Head of caudate nucleus (tissue), 42 donors: ENCODE measurements at regions not wholly inside any gene's neighbourhood (a gene's known extent, or its start where the extent isn't known, plus 50 kb on each side); places are given as distances from the start of the nearest gene placed in this dataset.
A peak's percentile ranks its signal among the peaks of the same experiment; 100 is the strongest.

Source experiments
- DNase-seq, 42 donors: peaks; one replicate each; pipeline versions ENCODE4 v3.0.0 to v3.0.0-alpha.2; 2020 to 2021; ENCODE audit warnings: mixed read lengths in 7 of 42
- intact Hi-C: fragments of 100-400 bp; cut with DNase I; formaldehyde crosslinking; loops from one replicate; pipeline ENCODE4 v1.15.0; 2022

- intact Hi-C loops = no loop called here
- DNase-seq = peak in 31 of 42 donors; percentile 7 to 61 (median 28)
Observed at GRCh38 chr10:2839081-2839725, 228.1 kb upstream of the PFKP start.

DNA sequence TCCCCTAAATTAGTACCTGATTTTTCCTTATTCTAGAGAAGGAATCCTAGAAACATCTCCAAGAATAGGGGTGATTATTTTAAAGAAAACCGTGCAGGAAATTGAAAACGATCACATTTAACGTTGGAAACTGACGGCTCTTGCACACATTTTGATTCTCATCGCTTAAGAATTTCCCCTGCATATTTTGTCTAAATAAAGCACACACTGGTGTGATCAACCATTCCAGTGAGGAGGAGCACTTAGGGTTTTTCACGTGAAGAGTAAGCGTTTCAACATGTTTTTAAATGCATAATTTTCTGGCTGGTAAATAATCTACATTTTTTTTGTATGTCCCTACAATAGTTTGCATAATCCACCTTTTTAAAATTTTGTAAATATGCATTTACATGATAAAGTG, 229.7 kb upstream of the PFKP start:
- intact Hi-C loops = no loop called here
- DNase-seq = no peak

DNA sequence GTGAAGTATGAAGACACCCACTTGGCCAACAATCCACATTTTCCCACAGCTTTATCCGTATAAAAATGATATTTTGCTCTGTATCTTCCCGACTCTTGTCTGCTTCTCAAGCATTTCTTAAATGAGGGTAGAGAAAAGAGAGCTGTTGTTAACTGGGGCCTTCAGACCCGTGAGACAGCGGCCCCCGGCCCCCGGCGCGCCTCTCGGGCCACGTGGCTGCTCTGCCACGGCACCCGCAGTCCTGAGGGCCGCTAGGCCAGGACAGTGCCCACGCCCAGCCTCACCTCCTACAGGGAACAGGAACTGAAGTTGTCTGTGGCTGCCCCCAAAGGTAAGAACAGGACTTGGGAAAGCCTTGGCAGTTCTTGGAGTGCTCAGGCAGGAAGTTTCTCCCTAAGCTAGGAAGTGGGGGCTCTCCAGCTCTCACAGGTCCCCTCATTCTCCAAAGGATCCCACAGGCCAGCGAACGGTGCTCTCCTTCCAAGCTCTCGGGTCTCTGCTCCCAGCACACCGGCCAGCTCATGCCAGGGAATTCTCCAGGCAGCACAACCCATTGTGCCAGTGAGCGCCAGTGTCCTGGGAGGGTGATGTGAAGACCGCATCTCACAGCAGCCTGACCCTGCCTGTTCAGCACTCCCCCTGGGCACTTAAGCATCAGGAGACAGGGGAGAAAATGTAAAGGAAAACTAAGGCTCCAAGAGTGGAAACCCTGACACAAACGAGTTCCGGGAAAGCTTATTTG, 230.3 kb upstream of the PFKP start:
- DNase-seq = no peak
- intact Hi-C loops = no loop called here

DNA sequence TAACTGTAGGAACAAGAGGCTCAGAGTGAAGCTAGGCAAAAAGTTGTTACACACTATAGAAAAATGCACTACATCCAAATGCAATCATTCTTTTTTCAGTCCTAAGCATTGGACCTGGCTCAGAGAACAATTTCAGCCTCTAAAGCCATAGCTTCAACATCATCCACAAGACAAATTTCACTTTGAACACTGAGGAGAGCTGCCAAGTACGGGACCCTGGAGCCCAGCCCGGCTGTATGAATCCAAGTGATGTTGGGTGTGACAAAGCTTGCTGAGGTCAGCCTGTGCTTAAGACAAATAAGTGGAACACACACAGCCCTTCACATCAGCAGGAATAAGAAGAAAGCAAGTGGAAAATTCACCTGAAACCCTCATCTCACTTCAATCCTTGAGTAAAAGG, 233.1 kb upstream of the PFKP start:
- no peak for DNase-seq
- intact Hi-C loops = no loop called here

GRCh38 chr10:2831509-2831908, 235.8 kb upstream of the PFKP start:
- intact Hi-C loops = no loop called here
- DNase-seq = no peak

DNA sequence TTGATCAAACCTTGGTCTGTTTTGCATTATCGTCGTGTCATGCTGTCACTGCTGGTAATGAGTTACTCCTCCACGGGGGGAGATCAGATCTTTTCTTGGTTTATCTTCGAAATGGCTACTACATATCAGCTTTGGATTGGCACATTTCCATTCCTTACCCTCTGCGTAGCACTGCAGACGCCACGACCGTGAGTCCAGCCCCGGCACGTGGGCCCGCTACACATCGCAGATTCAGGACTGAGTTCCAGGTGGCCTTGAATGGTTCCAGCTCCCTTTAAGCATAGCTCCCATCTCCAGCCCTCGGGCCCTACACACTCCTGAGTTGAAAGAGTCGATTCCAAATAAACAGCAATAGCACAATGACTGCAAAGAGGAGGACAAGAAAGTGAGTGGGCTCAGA, 238.6 kb upstream of the PFKP start:
- intact Hi-C loops = no loop called here
- no peak for DNase-seq

DNA sequence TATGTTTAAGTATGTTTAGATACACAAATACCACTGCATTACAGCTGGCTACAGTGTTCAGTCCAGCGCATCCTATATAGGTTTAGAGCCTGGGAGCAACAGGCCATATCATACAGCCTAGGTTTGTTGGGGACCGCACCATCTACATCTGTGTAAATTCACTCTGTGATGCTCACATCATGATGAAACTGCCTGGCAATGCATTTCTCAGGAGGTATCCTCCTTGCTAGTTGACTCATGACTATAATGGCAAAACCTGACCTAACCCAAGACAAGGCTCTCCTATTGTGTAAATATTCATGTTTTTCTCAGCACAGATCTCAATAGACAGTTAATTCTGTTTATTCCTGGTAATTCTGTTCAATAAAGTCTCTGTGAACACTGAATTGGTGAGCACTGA, 240.7 kb upstream of the PFKP start:
- DNase-seq = no peak
- intact Hi-C loops = no loop called here

- DNase-seq = no peak
- intact Hi-C loops = no loop called here
Observed at GRCh38 chr10:2825841-2826240, 241.5 kb upstream of the PFKP start.

DNA sequence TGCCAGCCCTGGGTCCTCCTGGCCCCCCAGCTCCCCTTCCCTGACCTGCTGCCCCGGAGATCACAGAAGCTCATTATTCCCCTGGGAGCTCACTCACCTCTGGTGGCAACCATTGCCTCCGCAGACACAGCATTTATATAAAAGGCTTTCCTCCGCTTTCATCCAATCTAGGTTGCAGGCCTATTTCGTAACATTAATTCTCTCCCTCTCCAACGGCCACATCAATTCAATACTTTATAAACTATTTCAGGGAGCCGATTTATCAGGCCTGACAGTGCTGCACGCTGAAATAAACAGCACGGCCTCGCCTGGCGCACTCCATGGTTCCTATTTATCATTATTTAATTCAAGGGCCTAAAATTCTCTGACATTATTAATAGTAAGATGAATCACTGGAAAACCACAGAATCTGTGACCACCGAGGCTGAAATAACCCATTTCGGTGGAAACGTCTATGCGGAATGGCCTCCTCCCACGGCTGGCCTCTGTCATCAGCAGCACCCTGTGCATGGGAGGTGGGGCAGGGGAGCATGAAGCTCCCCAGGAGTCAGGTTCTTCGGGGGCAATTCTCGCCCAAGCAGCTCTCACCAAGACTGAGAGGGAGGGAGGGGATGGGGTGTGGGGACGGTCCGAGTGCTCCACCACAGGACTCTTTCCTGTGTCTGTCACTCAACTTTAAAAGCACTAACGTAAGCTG, 249.3 kb upstream of the PFKP start:
- no peak for DNase-seq
- intact Hi-C loops = no loop called here

GRCh38 chr10:2813693-2814092, 253.7 kb upstream of the PFKP start:
- DNase-seq = no peak
- intact Hi-C loops = no loop called here

DNA sequence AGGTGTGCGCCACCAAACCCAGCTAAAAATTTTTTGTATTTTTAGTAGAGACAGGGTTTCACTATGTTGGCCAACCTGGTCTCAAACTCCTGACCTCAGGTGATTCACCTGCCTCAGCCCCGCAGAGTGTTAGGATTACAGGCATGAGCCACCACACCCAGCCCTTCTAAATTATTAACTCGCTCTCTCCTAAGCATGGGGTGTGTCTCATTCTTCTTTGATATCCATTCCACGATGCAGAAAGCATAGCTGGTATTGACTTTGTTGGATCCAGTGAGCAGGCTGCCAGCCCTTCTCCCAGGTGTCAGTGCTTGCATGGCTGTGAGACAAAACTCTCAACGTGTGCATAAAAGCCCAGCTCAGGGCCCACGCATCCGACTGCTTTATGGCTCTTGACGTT, 254.1 kb upstream of the PFKP start:
- no peak for DNase-seq
- intact Hi-C loops = no loop called here

GRCh38 chr10:2812631-2813030, 254.7 kb upstream of the PFKP start:
- no peak for DNase-seq
- intact Hi-C loops = no loop called here

GRCh38 chr10:2800178-2800577, 267.2 kb upstream of the PFKP start:
- DNase-seq = no peak
- intact Hi-C loops = no loop called here

DNA sequence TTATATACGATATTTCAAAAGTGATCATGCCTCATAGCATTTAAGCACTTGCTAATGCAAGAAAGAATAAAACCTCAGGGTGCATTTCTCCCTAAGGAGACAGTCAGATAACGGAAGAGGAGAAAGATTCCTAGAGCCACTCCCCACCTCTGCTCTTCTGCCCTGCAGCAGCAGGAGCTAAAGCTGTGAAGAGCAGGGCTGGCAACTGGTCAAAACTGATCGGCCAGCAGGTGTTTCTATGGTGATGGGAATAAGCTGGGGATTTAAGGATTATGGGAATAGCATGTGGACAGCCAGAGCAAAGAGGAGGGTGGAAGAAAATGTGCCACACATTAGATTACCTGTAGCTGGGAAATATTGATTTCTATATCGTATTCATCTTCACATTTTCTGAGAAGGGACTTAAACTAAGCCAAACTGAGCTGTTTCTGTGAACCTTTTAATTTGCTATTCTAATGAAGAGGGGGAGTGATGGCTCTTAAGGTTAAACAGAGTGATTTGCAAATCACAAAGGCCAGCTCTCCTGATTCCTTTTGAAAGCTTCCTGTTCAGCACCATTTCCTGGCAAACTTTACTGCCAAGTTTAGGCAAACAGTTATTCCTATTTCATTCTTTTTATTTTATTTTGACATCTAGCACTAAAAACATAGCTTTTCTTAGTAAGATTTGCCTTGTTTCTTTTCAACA, 268.9 kb upstream of the PFKP start:
- DNase-seq = no peak

GRCh38 chr10:2791774-2792443, 275.4 kb upstream of the PFKP start:
- intact Hi-C loops = no loop called here
- no peak for DNase-seq

More for the DNA sequence above, 268.9 kb upstream of the PFKP start:
- intact Hi-C loops = no loop called here

- no peak for DNase-seq
- intact Hi-C loops = no loop called here
Observed at GRCh38 chr10:2790396-2791188, 276.8 kb upstream of the PFKP start.

- intact Hi-C loops = no loop called here
- DNase-seq = no peak
Observed at GRCh38 chr10:2786251-2786650, 281.1 kb upstream of the PFKP start.

DNA sequence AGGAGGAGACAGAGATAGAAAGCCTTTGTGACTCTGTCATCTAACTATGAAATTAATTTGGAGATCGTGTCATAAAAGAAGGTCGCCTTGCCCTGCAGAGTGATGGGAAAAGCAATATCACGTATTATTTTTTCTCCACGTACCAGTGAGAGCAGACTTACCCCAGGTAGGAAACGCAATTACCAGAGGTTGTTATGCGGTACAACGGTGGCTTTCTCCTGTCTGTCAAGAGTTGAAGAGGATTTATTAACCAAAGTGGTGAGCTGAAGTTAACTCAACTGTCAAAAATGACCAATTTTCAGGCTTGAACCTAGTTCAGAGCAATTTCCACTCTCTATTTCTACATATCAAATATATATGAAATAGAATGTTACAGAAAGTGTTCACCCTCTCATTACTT, 282.6 kb upstream of the PFKP start:
- no peak for DNase-seq
- intact Hi-C loops = no loop called here

DNA sequence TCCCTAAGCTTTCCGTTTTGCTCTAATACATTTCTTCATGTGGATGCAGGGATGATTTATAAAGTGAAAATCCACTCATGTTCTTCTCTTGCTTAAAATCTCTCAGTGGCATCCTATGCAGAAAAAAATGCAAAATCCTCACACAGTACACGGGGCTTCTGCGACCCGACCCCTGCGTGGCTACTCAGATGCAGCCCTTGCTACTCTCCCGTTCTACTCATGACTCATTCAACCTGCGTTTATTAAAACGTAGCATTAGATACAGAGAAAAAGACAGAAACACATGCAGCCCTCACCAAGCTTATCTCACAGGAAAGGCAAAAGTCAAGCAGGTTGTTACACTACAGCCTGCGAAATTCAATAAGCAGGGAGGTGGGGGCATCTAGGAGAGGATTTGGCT, 284.4 kb upstream of the PFKP start:
- no peak for DNase-seq
- intact Hi-C loops = no loop called here
